ENCODE measurements at regions not wholly inside any gene's neighbourhood (a gene's known extent, or its start where the extent isn't known, plus 50 kb on each side); places are given as distances from the start of the nearest gene placed in this dataset.

DNA sequence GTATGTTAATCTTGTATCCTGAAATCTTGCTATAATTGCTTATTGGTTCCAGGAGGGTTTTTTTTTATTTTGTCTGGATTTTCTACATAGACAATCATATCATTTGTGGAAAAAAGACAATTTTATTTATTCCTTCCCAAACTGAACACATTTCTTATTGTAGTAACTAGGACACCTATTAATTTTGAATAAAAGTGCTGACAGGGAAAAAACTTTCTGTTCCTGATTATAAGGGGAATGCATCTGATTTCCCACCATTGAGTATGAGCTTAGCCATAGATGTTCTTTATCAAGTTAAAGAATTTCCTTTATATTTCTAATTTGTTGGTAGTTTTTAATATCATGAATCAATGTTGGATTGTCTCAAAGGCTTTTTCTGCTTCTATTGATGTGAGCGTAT, 460.7 kb upstream of the CNTN3 start:
- TF ChIP-seq, protein P1, sequence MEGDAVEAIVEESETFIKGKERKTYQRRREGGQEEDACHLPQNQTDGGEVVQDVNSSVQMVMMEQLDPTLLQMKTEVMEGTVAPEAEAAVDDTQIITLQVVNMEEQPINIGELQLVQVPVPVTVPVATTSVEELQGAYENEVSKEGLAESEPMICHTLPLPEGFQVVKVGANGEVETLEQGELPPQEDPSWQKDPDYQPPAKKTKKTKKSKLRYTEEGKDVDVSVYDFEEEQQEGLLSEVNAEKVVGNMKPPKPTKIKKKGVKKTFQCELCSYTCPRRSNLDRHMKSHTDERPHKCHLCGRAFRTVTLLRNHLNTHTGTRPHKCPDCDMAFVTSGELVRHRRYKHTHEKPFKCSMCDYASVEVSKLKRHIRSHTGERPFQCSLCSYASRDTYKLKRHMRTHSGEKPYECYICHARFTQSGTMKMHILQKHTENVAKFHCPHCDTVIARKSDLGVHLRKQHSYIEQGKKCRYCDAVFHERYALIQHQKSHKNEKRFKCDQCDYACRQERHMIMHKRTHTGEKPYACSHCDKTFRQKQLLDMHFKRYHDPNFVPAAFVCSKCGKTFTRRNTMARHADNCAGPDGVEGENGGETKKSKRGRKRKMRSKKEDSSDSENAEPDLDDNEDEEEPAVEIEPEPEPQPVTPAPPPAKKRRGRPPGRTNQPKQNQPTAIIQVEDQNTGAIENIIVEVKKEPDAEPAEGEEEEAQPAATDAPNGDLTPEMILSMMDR (conservative IDR thresholded peaks at IDR 0.05; ENCODE audit: low read length) = no peak
- no peak overlapping the region for H3K4me3 ChIP-seq (ENCODE audit: low read length)
- no peak for DNase-seq (ENCODE audit: low read depth)

DNA sequence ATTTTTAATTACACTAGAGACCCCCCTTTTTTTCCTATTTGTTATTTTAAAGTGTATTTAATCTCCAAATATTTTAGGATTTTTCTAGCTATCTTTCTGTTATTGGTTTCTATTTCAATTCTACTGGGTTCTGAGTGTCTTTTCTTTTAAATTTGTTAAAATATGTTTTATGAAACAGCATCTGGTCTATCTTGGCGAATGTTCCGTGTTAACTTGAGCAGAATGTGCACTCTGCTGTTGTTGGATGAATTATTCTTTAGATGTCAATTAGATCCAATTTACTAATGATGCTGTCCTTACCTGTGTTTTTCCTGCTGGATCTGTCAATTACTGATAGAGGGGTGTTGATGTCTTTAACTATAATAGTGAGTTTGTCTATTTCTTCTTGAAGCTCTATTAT, 462.0 kb upstream of the CNTN3 start:
- no peak for DNase-seq (ENCODE audit: low read depth)
- H3K4me3 ChIP-seq (ENCODE audit: low read length) = no peak overlapping the region
- TF ChIP-seq, protein P1 (conservative IDR thresholded peaks at IDR 0.05; ENCODE audit: low read length) = no peak

- no peak overlapping the region for H3K4me3 ChIP-seq (ENCODE audit: low read length)
- no peak for DNase-seq (ENCODE audit: low read depth)
- TF ChIP-seq, protein P1 (conservative IDR thresholded peaks at IDR 0.05; ENCODE audit: low read length) = no peak
These were observed 463.8 kb upstream of the CNTN3 start for GRCh38 chr3:75078290-75078689.

DNA sequence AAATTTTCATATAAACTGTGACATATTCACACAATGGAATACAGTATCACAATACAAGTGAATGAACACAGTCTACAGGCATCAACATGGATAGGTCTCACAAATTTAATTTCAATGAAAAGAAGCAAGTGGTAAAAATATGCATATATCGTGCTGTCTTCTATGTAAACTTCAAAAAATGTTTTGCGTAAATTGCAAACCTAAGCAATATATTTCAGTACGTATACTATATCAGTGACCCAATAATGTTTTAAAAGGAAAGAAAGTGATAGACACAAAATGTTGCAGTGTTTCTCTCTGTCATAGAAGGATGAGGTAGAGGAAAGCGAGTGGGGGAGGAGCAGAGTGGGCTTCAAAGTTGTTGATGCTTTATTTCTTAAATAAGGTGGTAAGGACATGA, 468.4 kb upstream of the CNTN3 start:
- no peak for DNase-seq (ENCODE audit: low read depth)
- TF ChIP-seq, protein P1 (conservative IDR thresholded peaks at IDR 0.05; ENCODE audit: low read length) = no peak
- no peak overlapping the region for H3K4me3 ChIP-seq (ENCODE audit: low read length)

- no peak overlapping the region for H3K4me3 ChIP-seq (ENCODE audit: low read length)
- TF ChIP-seq, protein P1 (conservative IDR thresholded peaks at IDR 0.05; ENCODE audit: low read length) = no peak
- DNase-seq (ENCODE audit: low read depth) = no peak
These were observed 475.4 kb upstream of the CNTN3 start for GRCh38 chr3:75089841-75090240.

DNA sequence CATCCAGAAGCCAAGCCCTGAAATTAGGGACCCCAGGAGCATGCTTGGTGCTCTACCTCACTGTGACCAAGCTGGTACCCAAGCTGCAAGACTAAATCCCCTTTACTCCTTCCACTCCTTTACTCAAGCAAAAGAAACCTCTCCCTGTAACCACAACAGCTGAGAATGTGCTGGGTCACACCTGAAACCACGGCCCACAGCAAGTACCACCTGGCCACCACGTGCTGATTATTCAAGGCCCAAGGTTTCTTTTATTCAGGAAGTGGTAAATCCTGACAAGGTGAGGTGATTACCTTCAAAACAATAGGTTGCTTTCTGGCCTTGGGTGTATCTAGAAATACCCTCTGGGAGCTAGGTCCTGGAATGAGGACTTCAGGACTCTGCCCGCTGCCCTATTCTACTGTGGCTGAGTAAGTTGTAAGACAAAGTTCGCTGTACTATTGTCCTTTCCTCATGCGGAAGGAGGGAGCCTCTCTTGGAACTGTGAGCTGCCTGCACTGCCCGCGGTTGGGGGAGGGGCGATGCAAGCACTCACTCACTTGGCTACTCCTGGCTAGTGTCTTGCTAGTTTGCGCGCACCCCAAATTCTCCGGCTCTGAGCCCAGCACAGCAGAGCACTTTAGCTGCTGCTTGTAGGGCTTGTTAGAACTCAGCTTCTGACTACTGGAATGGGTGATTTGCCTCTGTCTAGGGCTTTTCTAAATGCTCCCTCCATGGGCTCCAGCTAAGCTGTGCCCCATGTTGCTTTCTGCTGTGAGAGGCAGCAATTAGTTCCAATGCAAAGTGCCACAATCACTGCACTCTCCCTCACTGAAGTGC, 487.1 kb upstream of the CNTN3 start:
- TF ChIP-seq, protein P1 (conservative IDR thresholded peaks at IDR 0.05; ENCODE audit: low read length) = no peak
- no peak for DNase-seq (ENCODE audit: low read depth)
- H3K4me3 ChIP-seq (ENCODE audit: low read length) = no peak overlapping the region

DNA sequence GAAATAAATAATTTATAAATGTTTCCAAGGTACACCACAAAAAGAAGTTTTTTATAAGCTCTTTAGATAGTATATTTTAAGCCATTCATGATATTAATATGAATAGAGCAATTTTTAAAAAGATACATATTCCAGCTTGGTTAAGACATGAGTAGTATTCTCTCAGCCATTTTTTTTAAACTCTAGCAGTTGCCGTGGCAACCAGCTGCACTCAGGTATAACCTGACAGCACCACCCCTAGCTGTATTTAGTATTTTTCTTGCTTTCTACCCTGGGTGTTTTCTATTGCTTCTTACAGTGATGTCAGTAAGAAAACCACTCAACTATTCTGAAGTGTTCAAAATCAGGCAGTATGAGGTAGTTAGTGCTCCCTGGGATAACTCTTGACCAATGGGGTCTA, 496.3 kb upstream of the CNTN3 start:
- no peak overlapping the region for H3K4me3 ChIP-seq (ENCODE audit: low read length)
- DNase-seq (ENCODE audit: low read depth) = no peak
- TF ChIP-seq, protein P1 (conservative IDR thresholded peaks at IDR 0.05; ENCODE audit: low read length) = no peak

All from AG10803 (cell line).